Renal cortical epithelial cell (primary cell): ENCODE measurements at regions not wholly inside any gene's neighbourhood (a gene's known extent, or its start where the extent isn't known, plus 50 kb on each side); places are given as distances from the start of the nearest gene placed in this dataset.

ENCODE experiments used
- DNase-seq: peaks from one replicate; pipeline ENCODE4 v3.0.0-alpha.2; 2011; ENCODE audit warnings: low read depth

DNA sequence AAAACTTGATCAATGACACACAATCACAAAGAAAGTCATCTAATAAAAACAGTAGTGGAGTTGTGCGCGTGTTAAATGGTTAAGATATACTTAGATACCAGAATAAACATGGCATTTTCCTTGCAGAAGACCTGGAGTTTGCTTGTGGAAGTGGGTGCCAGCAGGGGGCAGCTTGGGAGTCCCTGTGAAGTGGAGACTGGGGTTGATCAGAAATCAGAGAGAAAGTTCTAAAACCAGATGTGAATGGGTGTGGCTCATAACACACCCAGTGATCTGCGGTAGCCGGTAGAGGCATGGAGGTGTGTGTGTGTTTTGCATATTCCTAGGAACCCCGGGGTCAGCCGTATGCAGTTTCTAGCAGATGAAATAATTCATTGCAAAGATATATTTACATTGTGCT, 300.1 kb upstream of the TRIB2 start:
- DNase-seq = no peak

- DNase-seq = no peak
Measured at GRCh38 chr2:12417786-12418185, 298.9 kb upstream of the TRIB2 start.

DNA sequence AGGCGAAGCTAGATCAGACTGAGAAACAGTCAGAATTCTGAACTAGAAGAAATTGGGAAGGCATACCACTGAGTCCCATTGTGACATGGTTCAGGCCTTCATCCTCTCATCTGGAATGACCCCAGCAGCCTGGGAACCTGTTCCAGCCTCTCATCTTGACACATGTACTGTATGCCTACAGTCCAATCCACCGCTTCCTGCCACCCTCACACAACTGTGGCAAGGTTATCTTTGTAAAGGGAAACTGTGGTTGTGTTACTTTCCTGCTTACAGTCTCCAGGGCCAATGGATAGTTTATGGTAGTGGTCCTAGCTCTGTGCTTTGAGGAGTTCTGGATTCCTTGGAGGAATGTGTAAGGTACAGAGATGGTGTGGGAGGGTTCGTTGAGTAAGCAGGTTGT, 296.9 kb upstream of the TRIB2 start:
- no peak for DNase-seq

- DNase-seq = no peak
Measured at GRCh38 chr2:12421046-12421445, 295.7 kb upstream of the TRIB2 start.

DNA sequence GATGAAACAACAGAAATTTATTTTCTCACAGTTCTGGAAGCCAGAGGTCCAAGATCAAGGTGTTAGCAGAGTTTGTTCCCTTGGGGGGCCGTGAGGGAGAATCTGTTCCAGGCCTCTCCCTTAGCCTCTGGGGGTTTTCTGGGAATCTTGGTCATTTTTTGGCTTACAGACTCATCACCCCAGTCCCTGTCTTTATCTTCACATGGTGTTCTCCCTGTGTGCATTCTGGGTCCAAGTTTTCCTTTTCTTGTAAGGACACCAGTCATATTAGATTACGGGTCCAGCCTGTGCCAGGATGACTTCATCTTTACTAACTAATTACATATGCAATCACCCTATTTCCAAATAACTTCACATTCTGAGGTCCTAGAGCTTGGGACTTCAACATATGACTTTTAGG, 292.5 kb upstream of the TRIB2 start:
- DNase-seq = no peak

GRCh38 chr2:12424809-12425208, 291.9 kb upstream of the TRIB2 start:
- DNase-seq = no peak

- DNase-seq = no peak
Measured at GRCh38 chr2:12428324-12428723, 288.4 kb upstream of the TRIB2 start.

- peak; percentile 21 for DNase-seq
Measured at GRCh38 chr2:12428786-12429185, 287.9 kb upstream of the TRIB2 start.

DNA sequence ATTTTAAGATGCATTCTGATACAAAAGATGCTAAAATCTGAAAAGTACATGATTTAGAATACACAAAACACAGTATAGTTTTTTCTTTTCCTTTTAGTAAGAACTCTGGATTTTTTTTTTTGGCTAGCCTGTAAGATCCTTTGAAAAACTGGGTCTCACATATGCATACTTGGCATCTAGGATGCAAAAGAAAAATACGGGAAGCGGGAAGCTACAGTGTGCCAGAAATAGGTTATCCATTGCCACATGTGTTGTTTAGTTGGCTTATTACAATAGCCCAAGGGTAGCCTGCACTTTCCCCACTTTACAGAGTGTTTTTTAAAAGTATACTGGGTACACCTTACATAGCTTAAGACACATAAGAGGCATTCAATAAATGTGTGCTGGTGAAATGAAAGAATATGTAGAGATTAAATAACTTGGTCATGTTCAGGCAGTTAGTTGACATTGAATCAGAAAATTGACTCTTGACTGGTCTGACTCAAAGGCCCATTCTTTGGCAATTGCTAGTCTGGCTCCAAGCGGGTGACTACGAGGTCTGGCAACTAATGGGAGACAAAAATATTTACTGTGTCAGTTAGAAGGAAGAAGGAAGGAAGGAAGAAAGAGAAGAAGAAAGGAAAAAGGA, 286.8 kb upstream of the TRIB2 start:
- peak; percentile 86 for DNase-seq

- DNase-seq = peak; percentile 93
Measured at GRCh38 chr2:12430407-12431133, 286.2 kb upstream of the TRIB2 start.

- no peak for DNase-seq
Measured at GRCh38 chr2:12432985-12433625, 283.6 kb upstream of the TRIB2 start.

DNA sequence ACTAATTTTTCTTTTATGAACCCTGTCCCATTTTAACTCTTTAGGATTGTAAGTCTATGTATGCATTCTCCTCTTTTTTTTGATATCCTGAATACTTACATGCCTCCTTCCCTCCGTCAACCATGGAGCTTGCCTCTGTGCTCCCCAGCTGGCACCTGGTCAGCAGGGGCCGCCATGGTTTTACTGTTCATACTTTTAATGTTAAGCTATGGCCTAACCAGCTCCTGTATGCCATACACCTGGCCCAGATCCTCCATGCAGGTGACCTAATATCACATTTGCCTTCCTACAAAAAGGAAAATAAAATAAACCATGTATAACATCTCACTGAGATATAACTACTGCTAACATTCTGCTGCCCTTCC, 283.1 kb upstream of the TRIB2 start:
- no peak for DNase-seq

DNA sequence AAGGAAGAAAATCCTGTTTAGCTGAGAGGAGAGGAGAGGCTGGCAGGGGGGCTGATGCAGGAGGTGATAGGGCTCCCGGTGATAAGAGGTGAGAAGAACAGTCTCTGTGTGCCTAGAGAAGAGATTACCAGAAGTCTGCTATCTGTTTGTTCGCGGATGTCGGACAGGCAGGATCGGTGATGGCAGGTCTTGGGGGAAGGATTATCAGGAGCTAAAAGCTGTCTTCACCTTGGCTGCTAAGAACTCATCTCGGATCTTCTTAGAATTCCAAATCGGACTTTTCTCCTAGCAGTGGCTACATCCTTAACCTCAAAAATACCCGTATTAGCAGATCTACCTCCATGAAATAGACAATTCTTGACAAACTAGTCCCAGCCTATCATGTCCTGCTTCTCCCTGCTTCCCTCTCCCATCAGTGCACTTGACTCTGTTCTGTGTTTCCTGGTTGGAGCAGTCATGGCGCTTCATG, 282.1 kb upstream of the TRIB2 start:
- no peak for DNase-seq

GRCh38 chr2:12435430-12436222, 281.1 kb upstream of the TRIB2 start:
- no peak for DNase-seq

DNA sequence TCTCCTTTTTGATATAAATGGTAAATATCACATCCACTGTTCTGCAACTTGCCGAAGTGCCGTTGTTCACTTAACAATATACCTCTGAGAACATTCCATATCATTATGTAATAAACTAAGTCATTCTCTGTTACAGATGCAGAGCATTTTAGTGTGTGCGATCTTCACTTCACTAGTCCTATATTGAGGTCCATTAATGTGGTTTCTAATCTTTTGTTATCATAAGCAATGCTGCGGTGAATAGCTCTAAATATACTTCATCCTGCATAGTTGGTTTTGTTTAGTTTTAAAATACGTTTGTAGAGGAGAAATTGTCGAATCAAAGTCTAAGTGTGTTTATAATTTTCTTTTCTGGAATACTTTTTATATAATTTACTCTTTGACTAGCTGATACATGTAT, 280.3 kb upstream of the TRIB2 start:
- no peak for DNase-seq

GRCh38 chr2:12436935-12437561, 279.7 kb upstream of the TRIB2 start:
- no peak for DNase-seq

- no peak for DNase-seq
Measured at GRCh38 chr2:12440731-12441130, 276.0 kb upstream of the TRIB2 start.

- no peak for DNase-seq
Measured at GRCh38 chr2:12441750-12442475, 274.8 kb upstream of the TRIB2 start.

DNA sequence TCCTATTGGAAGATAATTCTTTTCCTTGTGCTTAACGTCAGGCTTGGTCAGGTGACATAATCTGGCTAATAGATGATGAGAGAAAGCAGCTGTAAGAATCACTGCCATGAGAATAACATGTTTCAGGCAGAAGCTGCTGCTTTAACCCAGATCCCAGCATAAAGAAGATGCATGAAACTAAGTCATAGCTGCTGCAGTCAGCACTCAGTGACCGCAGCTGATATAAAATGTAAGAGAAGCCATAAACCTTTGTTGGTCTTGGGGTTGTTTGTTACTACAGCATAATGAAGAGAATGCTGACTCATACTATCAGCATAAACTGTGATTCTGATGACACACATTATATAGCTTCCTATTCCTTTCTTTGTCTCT, 274.3 kb upstream of the TRIB2 start:
- peak; percentile 16 for DNase-seq

DNA sequence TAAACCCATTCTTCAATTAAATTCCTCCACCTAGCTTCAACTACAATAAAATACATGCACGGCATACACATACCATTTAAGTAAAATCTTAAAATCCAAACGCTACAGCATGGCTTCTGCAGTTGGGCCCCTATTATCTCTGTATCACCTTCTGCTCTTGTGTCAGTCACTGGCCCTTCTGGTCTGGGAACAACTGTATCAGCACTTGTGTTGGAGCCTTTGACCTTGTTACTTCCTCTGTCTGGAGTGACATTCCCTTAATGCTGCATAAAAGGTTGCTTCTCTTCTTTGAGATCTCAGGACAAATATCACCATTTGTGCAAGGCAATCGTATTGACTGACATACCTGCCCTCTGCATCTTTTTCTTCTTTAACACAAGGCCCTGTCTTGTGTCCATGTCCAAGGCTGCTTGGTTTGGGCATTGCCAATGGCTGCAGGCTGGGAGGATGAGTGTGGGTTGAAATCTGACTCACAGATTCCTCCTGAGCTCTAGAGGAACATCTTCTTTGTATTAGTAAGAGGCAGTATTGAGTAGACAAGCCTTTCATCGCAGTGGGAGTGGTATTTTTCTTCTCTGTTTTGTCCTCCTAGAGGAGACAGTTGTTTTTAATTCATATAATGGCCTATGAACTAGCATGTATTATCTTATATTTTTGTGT, 267.8 kb upstream of the TRIB2 start:
- DNase-seq = no peak

DNA sequence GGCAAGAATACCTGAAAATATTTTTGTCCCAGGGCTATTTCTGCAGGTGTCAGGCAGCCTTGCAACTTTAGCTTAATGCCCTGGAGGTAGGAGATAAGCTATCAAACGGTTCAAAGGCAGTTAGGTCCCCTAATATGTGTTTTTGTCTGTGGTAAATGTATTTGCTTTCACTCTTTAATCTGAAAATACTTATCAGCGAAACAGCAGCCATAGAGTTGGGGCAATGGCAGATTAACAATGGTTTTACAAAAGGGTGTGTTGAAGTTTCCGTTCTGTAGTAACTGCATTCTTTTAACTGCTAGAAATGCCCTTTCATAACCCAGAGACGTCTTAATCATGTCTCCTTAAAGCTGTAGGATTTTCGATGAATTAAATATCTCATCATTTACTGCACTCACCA, 265.0 kb upstream of the TRIB2 start:
- no peak for DNase-seq
